OCI-LY3 (cell line): ENCODE measurements at regions not wholly inside any gene's neighbourhood (a gene's known extent, or its start where the extent isn't known, plus 50 kb on each side); places are given as distances from the start of the nearest gene placed in this dataset.

ENCODE experiments used
- EZH2phosphoT487 ChIP-seq: fragments of 200-600 bp; shearing (Covaris generic); IDR thresholded peaks from 2 replicates; pipeline ENCODE4 v1.6.1; 2018; ENCODE audit warnings: antibody characterized with exemption, mixed run types, low read depth
- TF ChIP-seq, protein P1 (sequence below): fragments of 200-600, 300-600 bp; sonication (generic); IDR thresholded peaks from 2 replicates; pipeline ENCODE4 v1.5.1; 2014; ENCODE audit warnings: antibody characterized with exemption, low read length, low read depth

DNA sequence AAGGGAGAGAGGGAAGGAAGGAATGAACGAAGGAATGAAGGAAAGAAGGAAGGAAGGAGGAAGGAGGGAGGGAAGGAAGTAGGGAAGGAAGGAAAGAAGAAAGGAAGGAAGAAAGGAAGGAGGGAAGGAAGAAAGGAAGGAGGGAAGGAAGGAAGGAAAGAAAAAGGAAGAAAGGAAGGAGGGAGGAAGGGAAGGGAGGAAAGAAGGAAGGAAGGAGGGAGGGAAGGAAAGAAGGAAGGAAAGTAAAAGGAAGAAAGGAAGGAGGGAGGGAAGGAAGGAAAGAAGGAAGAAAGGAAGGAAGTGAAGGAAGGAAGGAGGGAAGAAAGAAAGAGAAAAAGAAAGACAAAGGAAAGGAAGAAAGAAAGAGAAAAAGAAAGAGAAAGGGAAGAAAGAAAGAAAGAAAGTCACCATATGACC is 442.4 kb downstream of the RBFOX1 start:
- no peak for TF ChIP-seq EZH2phosphoT487
- TF ChIP-seq, protein P1, sequence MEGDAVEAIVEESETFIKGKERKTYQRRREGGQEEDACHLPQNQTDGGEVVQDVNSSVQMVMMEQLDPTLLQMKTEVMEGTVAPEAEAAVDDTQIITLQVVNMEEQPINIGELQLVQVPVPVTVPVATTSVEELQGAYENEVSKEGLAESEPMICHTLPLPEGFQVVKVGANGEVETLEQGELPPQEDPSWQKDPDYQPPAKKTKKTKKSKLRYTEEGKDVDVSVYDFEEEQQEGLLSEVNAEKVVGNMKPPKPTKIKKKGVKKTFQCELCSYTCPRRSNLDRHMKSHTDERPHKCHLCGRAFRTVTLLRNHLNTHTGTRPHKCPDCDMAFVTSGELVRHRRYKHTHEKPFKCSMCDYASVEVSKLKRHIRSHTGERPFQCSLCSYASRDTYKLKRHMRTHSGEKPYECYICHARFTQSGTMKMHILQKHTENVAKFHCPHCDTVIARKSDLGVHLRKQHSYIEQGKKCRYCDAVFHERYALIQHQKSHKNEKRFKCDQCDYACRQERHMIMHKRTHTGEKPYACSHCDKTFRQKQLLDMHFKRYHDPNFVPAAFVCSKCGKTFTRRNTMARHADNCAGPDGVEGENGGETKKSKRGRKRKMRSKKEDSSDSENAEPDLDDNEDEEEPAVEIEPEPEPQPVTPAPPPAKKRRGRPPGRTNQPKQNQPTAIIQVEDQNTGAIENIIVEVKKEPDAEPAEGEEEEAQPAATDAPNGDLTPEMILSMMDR = no peak
